ENCODE measurements at regions not wholly inside any gene's neighbourhood (a gene's known extent, or its start where the extent isn't known, plus 50 kb on each side); places are given as distances from the start of the nearest gene placed in this dataset.
"Not testable (repeated sequence)": the region's sequence is repeated elsewhere in the genome, so short reads cannot be mapped to it uniquely, and the experiment has no call there.

DNA sequence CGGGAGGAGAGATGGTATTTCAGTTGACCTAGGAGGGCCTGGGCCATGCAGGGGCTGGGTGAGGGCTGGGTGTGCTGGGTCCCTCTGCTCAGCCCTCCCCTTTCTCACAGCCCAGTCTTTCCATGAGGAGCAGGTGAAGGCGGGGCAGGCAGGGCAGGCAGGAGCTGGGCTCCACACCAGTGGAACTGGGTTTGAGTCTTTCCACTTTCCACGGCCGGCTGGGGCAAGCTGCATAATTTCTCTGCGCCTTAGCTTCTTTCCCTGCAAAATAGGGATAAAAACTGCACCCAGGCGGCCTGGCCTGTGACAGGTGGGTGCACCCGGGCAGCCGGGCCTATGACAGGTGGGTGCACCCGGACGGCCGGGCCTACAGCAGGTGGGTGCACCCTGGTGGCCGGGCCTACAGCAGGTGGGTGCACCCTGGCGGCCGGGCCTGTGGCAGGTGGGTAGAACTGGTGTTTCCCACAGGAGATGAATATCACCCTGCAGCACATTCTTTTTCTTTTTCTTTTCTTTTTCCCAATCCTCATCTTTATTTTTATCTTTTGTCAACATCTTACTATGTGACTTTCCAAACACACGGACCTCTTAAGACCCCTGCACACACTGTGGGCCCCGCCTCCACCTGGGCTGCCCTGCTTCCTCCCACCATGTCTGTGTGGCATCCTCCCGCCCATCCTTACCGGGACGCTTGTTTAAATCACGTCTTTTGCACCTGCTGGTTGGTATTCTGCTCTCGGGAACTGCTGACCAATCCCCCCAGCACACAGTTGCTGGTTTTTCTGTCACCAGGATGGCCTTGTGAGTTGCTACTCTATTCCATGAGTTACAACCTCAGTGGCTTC lies 111.3 kb downstream of the NPIPB11 start:
- DNase-seq (ENCODE audit: low read depth) = not testable (repeated sequence)

DNA sequence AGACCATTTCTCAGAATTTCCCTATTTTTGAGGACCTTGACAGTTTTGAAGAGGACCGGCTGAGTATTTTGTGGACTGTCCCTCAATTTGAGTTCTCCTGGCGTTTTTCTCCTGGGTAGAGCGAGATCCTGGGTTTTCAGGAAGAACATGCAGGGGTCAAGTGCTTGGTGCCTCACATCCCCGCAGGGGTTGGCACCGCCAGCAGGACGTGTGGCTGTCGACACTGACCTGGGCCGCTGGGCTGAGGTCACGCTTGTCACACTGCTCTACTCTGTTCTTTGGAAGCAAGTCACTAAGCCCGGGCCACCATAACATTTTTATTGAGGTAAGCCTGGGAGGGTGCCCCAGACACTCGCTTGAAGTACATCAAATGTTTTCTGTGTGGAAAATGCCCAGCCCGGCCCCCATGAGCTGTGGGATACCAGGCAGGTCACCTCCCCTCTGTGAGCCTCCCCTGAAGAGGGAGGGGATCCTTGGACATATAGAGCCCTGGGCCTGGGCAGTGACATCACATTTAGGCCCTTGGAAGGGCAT lies 112.0 kb downstream of the NPIPB11 start:
- not testable (repeated sequence) for DNase-seq (ENCODE audit: low read depth)

- DNase-seq (ENCODE audit: low read depth) = not testable (repeated sequence)
Measured at GRCh38 chr16:29293545-29293944, 113.0 kb downstream of the NPIPB11 start.

- not testable (repeated sequence) for DNase-seq (ENCODE audit: low read depth)
Measured at GRCh38 chr16:29292952-29293471, 113.5 kb downstream of the NPIPB11 start.

DNA sequence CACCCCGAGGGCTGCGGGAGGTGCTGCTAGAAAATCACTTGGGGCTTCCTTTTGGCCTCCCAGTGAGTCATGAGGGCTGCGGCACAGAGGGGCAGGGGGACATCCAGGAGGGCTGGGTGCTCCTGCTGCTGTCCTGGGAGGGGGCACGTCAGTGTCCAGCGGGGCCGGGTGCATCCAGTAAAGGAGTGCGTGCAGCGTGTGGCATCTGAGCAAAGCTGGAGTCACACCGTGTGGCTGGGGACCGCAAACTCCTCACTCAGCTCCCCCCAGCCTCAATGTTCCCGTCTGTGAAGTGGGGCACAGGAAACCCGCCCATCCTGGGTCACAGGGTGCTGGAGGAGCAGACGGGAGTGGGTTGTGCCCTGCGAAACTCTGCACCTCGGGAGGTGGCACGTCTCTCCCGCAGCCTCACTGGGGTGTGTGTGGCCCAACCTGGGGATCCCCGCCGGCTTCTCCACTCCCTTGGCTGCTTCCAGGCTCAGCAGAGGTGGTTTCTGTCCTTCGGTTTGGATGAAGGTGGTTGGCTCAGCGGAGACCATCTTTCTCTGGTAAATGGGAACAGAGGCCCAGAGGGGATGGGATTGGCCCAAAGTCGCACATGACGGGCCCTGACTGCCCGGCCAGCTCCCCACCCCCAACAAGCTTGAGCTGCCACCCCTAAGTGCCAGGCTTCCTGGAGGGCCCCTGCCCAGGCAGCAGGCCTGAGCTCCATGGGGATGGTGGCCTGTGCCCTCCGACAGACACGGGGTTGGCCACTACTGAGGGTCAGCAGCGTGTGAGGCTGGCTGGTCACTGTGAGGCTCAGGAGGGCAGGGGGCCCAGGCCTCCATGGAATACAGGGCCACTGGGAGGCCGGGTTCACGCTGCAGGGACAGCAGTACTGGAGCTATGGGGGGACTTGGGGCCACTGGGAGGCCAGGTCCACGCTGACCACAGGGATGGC lies 114.9 kb downstream of the NPIPB11 start:
- not testable (repeated sequence) for DNase-seq (ENCODE audit: low read depth)

- DNase-seq (ENCODE audit: low read depth) = peak; percentile 37
Measured at GRCh38 chr16:29290631-29291247, 115.8 kb downstream of the NPIPB11 start.

- DNase-seq (ENCODE audit: low read depth) = not testable (repeated sequence)
Measured at GRCh38 chr16:29289516-29290239, 116.8 kb downstream of the NPIPB11 start.

DNA sequence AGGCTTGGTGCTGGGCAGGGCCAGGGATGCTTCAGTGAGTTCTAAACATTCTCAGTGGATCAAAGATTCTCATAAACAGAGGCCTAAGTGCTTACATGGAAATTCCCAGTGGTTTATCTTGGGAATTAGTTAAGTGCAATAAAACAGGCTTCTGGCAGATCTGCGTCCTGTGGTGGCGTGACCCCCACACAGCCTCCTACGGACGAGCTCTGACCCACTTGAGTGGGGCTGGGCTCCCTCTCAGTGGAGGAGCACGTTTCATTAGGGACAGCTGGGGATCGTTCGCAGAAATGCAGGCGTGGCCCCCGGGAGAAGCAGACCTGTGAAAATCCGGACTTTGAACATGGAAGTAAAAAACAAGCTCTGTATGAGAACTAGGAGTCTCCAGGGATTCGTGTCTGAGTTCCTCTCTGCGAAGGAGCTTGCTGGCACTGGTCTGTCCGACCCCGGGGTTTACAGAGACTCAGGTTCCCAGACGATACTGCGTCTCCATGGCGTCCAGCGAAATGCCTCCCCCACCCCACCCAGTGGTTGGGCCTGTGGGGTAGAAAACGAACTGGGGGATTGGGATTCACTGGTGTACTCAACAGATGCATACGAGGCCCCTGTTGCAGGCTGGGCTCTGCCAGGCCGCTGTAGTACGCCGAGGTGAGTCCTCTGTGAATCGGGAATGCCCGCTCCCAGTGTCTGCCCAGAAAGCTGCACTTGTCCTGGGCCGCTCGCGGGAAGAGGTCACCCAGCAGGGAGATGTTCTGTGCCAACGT lies 117.6 kb downstream of the NPIPB11 start:
- not testable (repeated sequence) for DNase-seq (ENCODE audit: low read depth)

- DNase-seq (ENCODE audit: low read depth) = not testable (repeated sequence)
Measured at GRCh38 chr16:29287871-29288535, 118.5 kb downstream of the NPIPB11 start.

- DNase-seq (ENCODE audit: low read depth) = not testable (repeated sequence)
Measured at GRCh38 chr16:29287246-29287645, 119.3 kb downstream of the NPIPB11 start.

DNA sequence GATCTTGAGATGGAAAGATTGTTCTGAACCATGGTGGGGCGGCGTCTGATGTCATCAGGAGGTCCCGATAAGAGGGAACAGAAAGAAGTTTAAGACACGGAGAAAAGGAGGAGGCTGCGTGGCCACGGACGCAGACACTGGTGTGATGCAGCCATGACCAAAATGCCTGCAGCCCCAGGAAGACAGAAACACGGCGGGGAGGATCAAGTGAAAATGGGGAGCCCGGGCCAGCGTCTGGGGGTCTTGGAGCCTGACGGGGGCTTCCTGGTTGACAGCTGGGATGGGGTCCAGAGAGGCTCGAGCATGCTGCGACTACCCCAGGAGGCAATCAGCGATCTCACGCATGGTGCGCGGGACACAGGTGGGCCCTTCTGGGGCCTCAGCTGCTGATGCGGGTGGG lies 119.7 kb downstream of the NPIPB11 start:
- not testable (repeated sequence) for DNase-seq (ENCODE audit: low read depth)

- DNase-seq (ENCODE audit: low read depth) = not testable (repeated sequence)
Measured at GRCh38 chr16:29286161-29286560, 120.3 kb downstream of the NPIPB11 start.

DNA sequence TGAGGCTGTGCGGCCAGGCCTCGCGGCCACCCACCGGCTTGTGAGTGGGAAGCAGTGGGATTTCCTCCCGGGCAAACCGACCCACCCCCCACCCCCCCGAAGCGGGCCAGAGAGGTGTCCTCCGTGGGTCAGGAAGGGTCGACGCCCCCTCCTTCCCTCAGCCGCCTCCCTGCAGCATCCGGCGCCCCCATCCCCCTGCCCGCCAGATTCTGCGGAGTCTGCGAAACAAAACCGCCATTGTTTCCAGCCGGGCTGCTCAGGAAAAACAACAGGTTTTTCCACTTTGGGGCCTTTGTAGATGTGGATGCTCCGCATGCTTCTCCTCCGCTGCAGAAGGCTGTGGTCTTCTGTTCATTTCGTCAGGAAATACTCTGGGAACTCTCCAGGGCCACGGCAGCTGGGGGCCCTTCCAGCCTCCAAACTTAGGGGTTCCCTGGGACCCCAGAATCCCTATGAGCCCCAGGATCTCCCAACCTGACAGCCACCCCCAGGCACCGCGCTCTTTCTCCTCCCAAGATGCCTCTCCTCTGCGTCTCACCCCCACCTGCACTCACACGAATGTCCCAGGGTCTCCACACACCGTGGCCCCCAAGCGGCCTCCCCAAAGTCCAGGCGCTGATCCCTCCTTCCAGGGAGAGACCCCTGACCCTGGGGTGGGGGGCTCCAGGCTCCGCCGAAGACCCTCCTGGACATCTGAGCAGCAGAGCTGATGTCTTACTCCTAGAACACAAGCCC lies 121.2 kb downstream of the NPIPB11 start:
- DNase-seq (ENCODE audit: low read depth) = not testable (repeated sequence)

GRCh38 chr16:29284723-29285122 lies 121.8 kb downstream of the NPIPB11 start:
- DNase-seq (ENCODE audit: low read depth) = not testable (repeated sequence)

GRCh38 chr16:29284159-29284558 lies 122.4 kb downstream of the NPIPB11 start:
- DNase-seq (ENCODE audit: low read depth) = not testable (repeated sequence)

GRCh38 chr16:29278097-29278871 lies 128.2 kb downstream of the NPIPB11 start:
- DNase-seq (ENCODE audit: low read depth) = not testable (repeated sequence)

DNA sequence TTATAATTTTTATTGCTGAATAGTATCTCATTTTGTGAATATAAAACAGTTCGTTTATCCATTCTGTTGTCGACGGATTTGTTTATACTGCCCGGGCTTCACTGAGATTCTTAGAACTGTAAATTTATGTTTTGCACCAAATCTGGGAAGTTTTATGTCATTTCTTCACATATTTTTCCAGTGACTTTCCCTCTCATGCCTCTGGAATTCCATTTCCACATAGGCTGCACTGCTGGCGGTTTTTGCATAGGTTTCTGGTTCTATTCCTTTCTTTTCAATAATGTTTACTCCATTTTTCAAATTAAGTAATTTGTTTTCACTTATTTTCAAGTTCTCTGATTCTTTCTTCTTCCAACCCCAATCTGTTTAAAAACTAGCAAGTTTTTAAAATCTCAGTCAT lies 130.1 kb downstream of the NPIPB11 start:
- DNase-seq (ENCODE audit: low read depth) = not testable (repeated sequence)

Data from activated T-cell treated with anti-CD3 and anti-CD28 coated beads for 24 hours (primary cell).